Kidney (tissue), 13 donors: ENCODE measurements at regions not wholly inside any gene's neighbourhood (a gene's known extent, or its start where the extent isn't known, plus 50 kb on each side); places are given as distances from the start of the nearest gene placed in this dataset.

Source experiments
- DNase-seq, 5 donors: peaks; one replicate each; pipeline ENCODE4 v3.0.0-alpha.2; 2013 to 2020
- FAIRE-seq: peaks from 2 replicates; lab custom pipeline; 2012; peaks lifted over from hg19 to GRCh38; lab: Jason Lieb, UNC
- H3K27ac ChIP-seq, 2 donors: one replicate each; pipeline ENCODE4 v1.7.0; 2013; ENCODE audit warnings: low read depth in 2 of 2, low read length in 2 of 2, inconsistent platforms in 1 of 2
- H3K27me3 ChIP-seq: one replicate; pipeline ENCODE4 v1.7.1; 2013; ENCODE audit warnings: low read length, inconsistent platforms; ENCODE audit not compliant: control insufficient read depth, insufficient read depth
- H3K36me3 ChIP-seq, 3 donors: one replicate each; pipeline versions ENCODE4 v1.7.0 to v1.7.1; 2013; ENCODE audit warnings: low read length in 3 of 3, control low read depth in 1 of 3, inconsistent platforms in 1 of 3; ENCODE audit not compliant: insufficient read depth in 3 of 3, control insufficient read depth in 2 of 3
- H3K4me1 ChIP-seq, 3 donors: one replicate each; pipeline versions ENCODE4 v1.7.0 to v1.7.1; 2013; ENCODE audit warnings: low read length in 3 of 3, inconsistent platforms in 1 of 3, low read depth in 1 of 3; ENCODE audit not compliant: control insufficient read depth in 2 of 3, insufficient read depth in 2 of 3
- H3K4me3 ChIP-seq, 3 donors: one replicate each; pipeline versions ENCODE4 v1.7.0 to v1.8.1; 2013; ENCODE audit warnings: low read length in 3 of 3, control low read depth in 1 of 3, inconsistent platforms in 1 of 3
- H3K9ac ChIP-seq, 3 donors: one replicate each; pipeline versions ENCODE4 v1.7.0 to v1.7.1; 2013; ENCODE audit warnings: low read length in 3 of 3, control low read depth in 1 of 3, inconsistent platforms in 1 of 3
- H3K9me3 ChIP-seq, 3 donors: one replicate each; pipeline versions ENCODE4 v1.7.0 to v1.7.1; 2013; ENCODE audit warnings: low read length in 3 of 3, control low read depth in 1 of 3, inconsistent platforms in 1 of 3; ENCODE audit not compliant: control insufficient read depth in 2 of 3, insufficient read depth in 1 of 3
- intact Hi-C: fragments of 100-400 bp; cut with DNase I; formaldehyde crosslinking; loops from one replicate; pipeline ENCODE4 v1.11.1; 2022
- TF ChIP-seq, protein P1 (sequence below): IDR thresholded peaks from 3 replicates; pipeline ENCODE4 v1.5.1; 2012; ENCODE audit warnings: mild to moderate bottlenecking, moderate library complexity, borderline replicate concordance; ENCODE audit not compliant: insufficient read depth; ENCODE audit errors: extremely low read depth
- donor health status: control.
- donor health status: control.
- donor health status: control.
- donor health status: control.
- donor health status: control.
- donor health status: DM: yes; HTN: yes; CAD: no.
- donor health status: Normal renal cell carcinoma (clear cell type).

DNA sequence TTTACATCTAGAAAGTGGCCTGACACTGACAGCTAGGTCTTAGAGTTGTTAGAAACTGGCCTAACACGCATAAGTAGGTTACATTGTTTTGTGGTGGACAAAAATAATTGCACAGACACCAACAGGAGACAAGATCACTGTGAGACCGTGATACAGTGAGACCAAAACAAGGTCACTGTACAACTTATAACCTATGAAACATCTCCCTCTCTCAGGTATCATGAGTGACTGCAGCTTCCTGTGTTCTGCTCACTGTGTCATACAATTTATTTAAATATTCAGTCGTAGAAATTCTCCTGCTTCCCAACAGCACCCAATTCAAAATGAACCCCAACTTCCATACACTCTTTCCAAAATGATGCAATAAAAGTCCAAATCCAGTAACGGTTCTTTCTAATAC lies 2165.2 kb downstream of the PCDH9 start:
- Histone ChIP-seq H3K9ac (no peak overlapping the region), H3K4me1 (no peaks in the 10 kb centered on the region)
- FAIRE-seq, result no peak

DNA sequence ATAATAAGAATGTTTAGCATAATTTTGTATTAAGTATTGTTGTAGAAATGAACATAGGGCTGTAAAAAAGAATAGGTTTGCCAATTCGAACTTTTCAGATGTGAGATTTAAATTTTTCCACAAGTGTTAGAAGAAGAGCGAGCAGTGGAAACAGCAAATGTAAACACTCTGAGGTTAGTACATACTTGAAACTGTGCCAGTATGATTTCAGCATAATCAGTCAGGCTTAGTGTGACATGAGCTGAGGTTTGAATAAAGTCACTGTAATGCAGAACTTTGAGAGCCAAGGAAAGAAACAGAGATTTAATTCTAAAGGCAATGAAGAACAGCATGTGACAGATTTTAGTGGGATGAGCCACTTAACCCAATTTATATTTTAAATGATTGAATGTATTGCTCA lies 2166.4 kb downstream of the PCDH9 start:
- DNase-seq (peak in 1 of 5 donors; percentile 20), FAIRE-seq (no peak)

More for the DNA sequence above, 2165.2 kb downstream of the PCDH9 start:
- H3K9me3 ChIP-seq, result no peaks in the 10 kb centered on the region
- no peak overlapping the region for H3K27ac ChIP-seq
- no peaks in the 10 kb centered on the region for H3K27me3 ChIP-seq
- TF ChIP-seq, protein P1, sequence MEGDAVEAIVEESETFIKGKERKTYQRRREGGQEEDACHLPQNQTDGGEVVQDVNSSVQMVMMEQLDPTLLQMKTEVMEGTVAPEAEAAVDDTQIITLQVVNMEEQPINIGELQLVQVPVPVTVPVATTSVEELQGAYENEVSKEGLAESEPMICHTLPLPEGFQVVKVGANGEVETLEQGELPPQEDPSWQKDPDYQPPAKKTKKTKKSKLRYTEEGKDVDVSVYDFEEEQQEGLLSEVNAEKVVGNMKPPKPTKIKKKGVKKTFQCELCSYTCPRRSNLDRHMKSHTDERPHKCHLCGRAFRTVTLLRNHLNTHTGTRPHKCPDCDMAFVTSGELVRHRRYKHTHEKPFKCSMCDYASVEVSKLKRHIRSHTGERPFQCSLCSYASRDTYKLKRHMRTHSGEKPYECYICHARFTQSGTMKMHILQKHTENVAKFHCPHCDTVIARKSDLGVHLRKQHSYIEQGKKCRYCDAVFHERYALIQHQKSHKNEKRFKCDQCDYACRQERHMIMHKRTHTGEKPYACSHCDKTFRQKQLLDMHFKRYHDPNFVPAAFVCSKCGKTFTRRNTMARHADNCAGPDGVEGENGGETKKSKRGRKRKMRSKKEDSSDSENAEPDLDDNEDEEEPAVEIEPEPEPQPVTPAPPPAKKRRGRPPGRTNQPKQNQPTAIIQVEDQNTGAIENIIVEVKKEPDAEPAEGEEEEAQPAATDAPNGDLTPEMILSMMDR, result no peak
- no peak overlapping the region for H3K4me3 ChIP-seq
- no peak for DNase-seq
- intact Hi-C loops, result no loop called here
- no peaks in the 10 kb centered on the region for H3K36me3 ChIP-seq

DNA sequence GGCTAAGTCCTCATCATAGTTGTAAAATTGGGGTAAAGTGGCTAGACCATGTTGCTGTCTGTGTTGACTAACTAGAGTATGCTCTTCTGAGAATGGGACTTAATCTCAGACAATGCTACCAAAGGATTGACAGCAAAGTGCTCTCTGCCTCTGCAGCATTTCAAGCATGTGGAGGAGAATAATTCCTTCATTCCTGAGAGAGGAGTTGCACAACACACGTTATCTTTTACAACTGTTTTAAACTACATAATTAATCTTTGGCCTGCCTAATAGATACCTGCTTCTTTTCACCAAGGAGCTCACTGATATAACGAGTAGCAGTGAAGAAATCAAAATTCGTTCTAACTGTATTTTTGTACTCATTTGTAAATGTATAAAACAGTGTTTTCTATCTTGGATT lies 2172.2 kb downstream of the PCDH9 start:
- TF ChIP-seq, protein P1, result no peak
- H3K9ac ChIP-seq, result no peak overlapping the region
- intact Hi-C loops, result no loop called here
- FAIRE-seq, result no peak
- no peak overlapping the region for H3K4me3 ChIP-seq
- H3K9me3 ChIP-seq, result no peaks in the 10 kb centered on the region
- H3K4me1 ChIP-seq, result no peaks in the 10 kb centered on the region
- H3K27me3 ChIP-seq, result no peaks in the 10 kb centered on the region
- H3K36me3 ChIP-seq, result no peaks in the 10 kb centered on the region
- no peak overlapping the region for H3K27ac ChIP-seq
- no peak for DNase-seq

More for the DNA sequence above, 2166.4 kb downstream of the PCDH9 start:
- H3K4me3 ChIP-seq, result no peak overlapping the region
- TF ChIP-seq, protein P1, result no peak
- no peak overlapping the region for H3K9ac ChIP-seq
- intact Hi-C loops, result no loop called here
- no peak overlapping the region for H3K27ac ChIP-seq
- H3K27me3 ChIP-seq, result no peaks in the 10 kb centered on the region
- no peaks in the 10 kb centered on the region for H3K4me1 ChIP-seq
- H3K36me3 ChIP-seq, result no peaks in the 10 kb centered on the region
- no peaks in the 10 kb centered on the region for H3K9me3 ChIP-seq

DNA sequence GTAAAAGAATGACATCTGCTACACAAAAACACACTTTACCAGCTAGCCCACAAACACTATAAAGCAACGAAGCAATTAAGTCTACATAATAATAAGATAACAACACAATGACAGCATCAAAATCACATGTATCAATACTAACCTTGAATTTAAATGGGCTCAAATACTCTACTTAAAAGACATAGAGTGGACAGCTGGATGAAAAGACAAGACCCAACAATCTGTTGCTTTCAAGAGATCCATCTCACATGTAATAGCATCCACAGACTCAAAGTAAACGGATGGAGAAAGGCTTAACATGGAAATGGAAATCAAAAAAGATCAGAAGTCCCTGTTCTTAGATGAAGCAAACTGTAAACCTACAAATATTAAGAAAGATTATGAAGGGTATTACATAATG lies 2175.9 kb downstream of the PCDH9 start:
- Histone ChIP-seq H3K27ac (no peak overlapping the region), H3K27me3 (no peaks in the 10 kb centered on the region), H3K9ac (no peak overlapping the region), H3K36me3 (no peaks in the 10 kb centered on the region), H3K4me3 (no peak overlapping the region), H3K4me1 (no peaks in the 10 kb centered on the region), H3K9me3 (no peaks in the 10 kb centered on the region)
- intact Hi-C loops, result no loop called here
- DNase-seq (no peak), FAIRE-seq (no peak)
- TF ChIP-seq, protein P1, result no peak
